Nephron (organoid): ENCODE measurements at regions not wholly inside any gene's neighbourhood (a gene's known extent, or its start where the extent isn't known, plus 50 kb on each side); places are given as distances from the start of the nearest gene placed in this dataset.

Experiments used
- H3K27ac Mint-ChIP-seq, 3 experiments: 2 replicates each; pipeline ENCODE4 v1.8.0; 2020; ENCODE audit warnings: mixed read lengths in 3 of 3, mild to moderate bottlenecking in 2 of 3, moderate library complexity in 1 of 3
- H3K27me3 Mint-ChIP-seq: 2 replicates; pipeline ENCODE4 v1.8.0; 2021; ENCODE audit warnings: low read depth, mild to moderate bottlenecking, moderate library complexity, mixed read lengths
- H3K36me3 Mint-ChIP-seq: 2 replicates; pipeline ENCODE4 v1.8.0; 2020; ENCODE audit warnings: low read depth, mixed read lengths
- H3K4me1 Mint-ChIP-seq: 2 replicates; pipeline ENCODE4 v1.8.0; 2020; ENCODE audit warnings: mixed read lengths
- H3K4me3 Mint-ChIP-seq, 3 experiments: 2 replicates each; pipeline ENCODE4 v1.8.0; 2020; ENCODE audit warnings: mild to moderate bottlenecking in 3 of 3, mixed read lengths in 3 of 3, moderate library complexity in 2 of 3
- H3K9me3 Mint-ChIP-seq: 2 replicates; pipeline ENCODE4 v1.8.0; 2020; ENCODE audit warnings: mixed read lengths
- TF ChIP-seq, protein P1 (sequence below), 3 experiments: fragments of 200-600 bp; sonication (generic); IDR thresholded peaks; one replicate each; pipeline ENCODE4 v1.5.0; 2021; ENCODE audit warnings: antibody characterized with exemption in 3 of 3; ENCODE audit not compliant: unreplicated experiment in 3 of 3

DNA sequence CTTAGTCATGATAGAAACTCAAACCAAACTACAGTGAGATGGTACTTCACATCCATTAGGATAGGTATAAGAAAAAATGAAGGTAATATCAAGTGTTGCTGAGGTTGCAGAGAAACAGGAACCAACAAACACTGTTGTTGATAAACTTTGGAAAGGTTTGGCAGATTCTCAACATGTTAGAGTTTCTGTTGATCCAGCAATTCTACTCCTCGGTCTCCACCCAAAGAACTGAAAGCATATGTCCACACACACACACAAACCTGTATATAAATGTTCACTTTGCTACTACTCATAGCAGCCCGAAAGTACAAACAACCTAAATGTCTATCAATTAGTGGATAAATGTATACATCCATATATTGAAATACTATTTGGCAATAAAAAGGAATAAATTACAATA is 128.3 kb upstream of the CARMIL1 start:
- peaks cover 7% of the 10 kb centered on the region for H3K9me3 Mint-ChIP-seq
- H3K27me3 Mint-ChIP-seq = no peaks in the 10 kb centered on the region
- no peaks in the 10 kb centered on the region for H3K4me1 Mint-ChIP-seq
- TF ChIP-seq, protein P1, sequence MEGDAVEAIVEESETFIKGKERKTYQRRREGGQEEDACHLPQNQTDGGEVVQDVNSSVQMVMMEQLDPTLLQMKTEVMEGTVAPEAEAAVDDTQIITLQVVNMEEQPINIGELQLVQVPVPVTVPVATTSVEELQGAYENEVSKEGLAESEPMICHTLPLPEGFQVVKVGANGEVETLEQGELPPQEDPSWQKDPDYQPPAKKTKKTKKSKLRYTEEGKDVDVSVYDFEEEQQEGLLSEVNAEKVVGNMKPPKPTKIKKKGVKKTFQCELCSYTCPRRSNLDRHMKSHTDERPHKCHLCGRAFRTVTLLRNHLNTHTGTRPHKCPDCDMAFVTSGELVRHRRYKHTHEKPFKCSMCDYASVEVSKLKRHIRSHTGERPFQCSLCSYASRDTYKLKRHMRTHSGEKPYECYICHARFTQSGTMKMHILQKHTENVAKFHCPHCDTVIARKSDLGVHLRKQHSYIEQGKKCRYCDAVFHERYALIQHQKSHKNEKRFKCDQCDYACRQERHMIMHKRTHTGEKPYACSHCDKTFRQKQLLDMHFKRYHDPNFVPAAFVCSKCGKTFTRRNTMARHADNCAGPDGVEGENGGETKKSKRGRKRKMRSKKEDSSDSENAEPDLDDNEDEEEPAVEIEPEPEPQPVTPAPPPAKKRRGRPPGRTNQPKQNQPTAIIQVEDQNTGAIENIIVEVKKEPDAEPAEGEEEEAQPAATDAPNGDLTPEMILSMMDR (IDR thresholded peaks at IDR 0.05; ENCODE audit: unreplicated experiment in 3 of 3) = no peak
- no peak overlapping the region for H3K27ac Mint-ChIP-seq
- H3K4me3 Mint-ChIP-seq = no peak overlapping the region
- no peaks in the 10 kb centered on the region for H3K36me3 Mint-ChIP-seq

DNA sequence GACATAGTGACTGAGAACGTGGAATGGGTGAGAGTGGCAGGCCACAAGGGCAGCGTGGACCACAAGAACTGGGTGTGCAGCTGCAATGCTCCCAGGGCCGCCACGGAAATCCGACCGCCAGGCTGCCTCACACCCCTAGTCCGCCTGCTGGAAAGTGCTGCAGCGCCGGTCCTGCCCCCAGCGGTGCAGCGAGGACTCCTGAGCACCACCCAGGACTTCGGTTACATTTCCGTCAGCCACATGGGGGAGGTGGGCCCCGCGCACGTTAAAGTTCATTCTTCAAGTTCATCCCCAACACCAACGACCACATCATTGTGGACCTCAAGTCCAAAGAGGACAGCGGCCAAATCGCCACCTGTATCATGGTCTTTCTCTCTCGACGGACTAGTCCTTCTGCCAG is 126.1 kb upstream of the CARMIL1 start:
- no peak overlapping the region for H3K27ac Mint-ChIP-seq

DNA sequence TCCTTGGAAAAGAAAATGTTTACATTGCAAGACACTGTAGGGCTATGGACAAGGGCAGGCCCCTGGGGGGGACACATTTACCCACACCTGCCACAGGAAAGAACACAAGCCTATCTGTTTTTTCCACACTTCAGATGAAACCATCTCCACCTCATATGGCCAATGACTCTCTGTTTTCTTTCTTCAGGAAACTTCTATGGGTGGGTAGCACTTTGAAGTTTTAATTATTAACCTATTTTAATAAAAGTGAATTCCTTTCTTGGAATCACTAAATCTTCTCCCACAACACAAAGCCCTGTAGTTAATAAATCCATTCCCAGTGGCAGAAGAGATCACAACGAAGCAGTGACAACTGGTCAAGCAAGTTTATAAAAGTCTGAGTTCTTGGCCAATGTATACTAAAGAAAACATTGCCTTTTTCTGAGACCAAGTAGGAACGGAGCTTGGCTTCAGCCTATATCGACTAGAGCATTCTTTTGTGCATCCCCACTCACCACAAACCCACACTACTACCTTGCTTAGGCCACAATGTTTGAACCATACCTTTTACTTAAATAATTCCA is 125.1 kb upstream of the CARMIL1 start:
- Mint-ChIP-seq H3K27ac (peak overlapping the region; percentile 86 to 91 (median 89)), H3K36me3 (no peaks in the 10 kb centered on the region), H3K27me3 (no peaks in the 10 kb centered on the region), H3K4me1 (no peaks in the 10 kb centered on the region), H3K9me3 (peaks cover 28% of the 10 kb centered on the region), H3K4me3 (no peak overlapping the region)
- TF ChIP-seq, protein P1 (IDR thresholded peaks at IDR 0.05; ENCODE audit: unreplicated experiment in 3 of 3) = no peak

More for the DNA sequence above, 126.1 kb upstream of the CARMIL1 start:
- Mint-ChIP-seq H3K9me3 (peaks cover 26% of the 10 kb centered on the region), H3K4me3 (no peak overlapping the region), H3K36me3 (no peaks in the 10 kb centered on the region), H3K4me1 (no peaks in the 10 kb centered on the region), H3K27me3 (no peaks in the 10 kb centered on the region)
- TF ChIP-seq, protein P1 (IDR thresholded peaks at IDR 0.05; ENCODE audit: unreplicated experiment in 3 of 3) = no peak

DNA sequence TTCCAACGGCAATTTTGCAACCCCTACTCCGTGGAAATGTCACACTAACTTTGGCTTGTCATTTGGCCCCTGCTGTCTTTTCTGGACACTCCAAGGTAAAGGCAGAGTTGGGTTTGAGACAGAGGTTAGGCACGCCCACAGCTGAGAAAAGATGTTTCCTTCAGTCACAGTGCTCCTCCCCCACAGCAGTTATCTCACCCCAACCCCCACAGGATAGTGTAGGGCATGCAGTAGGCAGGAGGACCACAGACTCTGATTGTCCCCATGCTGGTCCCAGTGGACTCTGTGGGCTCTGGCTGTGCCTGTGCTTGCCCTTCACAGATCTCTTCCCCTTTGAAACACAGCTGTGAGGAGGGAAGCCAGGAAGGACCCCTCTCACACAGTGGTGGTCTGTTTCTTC is 124.0 kb upstream of the CARMIL1 start:
- no peak overlapping the region for H3K4me3 Mint-ChIP-seq
- no peaks in the 10 kb centered on the region for H3K36me3 Mint-ChIP-seq

DNA sequence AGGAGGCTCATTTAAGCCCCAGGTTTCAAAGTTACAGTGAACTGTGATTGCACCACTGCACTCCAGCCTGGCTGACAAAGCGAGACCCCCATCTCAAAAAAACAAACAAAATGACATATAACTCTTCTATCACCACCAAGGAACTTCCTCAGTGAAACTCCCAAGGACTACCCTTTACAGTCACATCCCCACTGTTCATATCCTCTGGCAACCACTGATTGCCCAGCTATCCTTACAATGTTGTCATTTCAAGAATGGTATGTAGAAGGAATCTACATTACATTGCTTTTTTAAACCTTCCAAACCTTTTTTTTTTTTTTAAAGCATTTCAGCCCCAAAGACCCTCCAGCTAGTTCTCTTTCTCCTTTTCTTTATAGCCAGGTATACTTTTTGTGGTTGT is 123.1 kb upstream of the CARMIL1 start:
- peaks cover 38% of the 10 kb centered on the region for H3K9me3 Mint-ChIP-seq
- no peaks in the 10 kb centered on the region for H3K36me3 Mint-ChIP-seq
- H3K4me3 Mint-ChIP-seq = no peak overlapping the region
- H3K4me1 Mint-ChIP-seq = no peaks in the 10 kb centered on the region
- TF ChIP-seq, protein P1 (IDR thresholded peaks at IDR 0.05; ENCODE audit: unreplicated experiment in 3 of 3) = no peak
- H3K27ac Mint-ChIP-seq = peak overlapping the region in 2 of 3 experiments; percentile 7 to 28
- no peaks in the 10 kb centered on the region for H3K27me3 Mint-ChIP-seq

More for the DNA sequence above, 124.0 kb upstream of the CARMIL1 start:
- Mint-ChIP-seq H3K27ac (peak overlapping the region in 2 of 3 experiments; percentile 21 to 91), H3K4me1 (no peaks in the 10 kb centered on the region), H3K9me3 (peaks cover 34% of the 10 kb centered on the region), H3K27me3 (no peaks in the 10 kb centered on the region)
- TF ChIP-seq, protein P1 (IDR thresholded peaks at IDR 0.05; ENCODE audit: unreplicated experiment in 3 of 3) = no peak

DNA sequence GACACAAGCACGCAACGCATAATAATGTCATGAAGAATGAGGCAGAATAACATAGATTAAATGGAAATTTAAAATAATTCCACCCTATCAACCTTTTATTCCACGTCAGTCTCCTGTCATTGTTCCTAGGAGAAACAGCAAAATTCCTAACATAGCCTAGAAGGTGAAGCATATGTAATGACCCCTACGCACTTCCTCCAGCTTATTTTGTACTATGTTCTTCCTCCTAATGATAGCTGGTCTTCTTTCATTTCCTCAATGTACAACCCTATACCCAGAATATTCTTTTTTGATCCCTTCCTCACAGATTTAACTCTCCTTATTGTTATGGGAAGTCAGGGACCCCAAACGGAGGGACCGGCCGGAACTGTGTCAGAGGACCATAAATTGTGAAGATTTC is 122.0 kb upstream of the CARMIL1 start:
- TF ChIP-seq, protein P1 (IDR thresholded peaks at IDR 0.05; ENCODE audit: unreplicated experiment in 3 of 3) = no peak
- Mint-ChIP-seq H3K27me3 (no peaks in the 10 kb centered on the region), H3K4me1 (no peaks in the 10 kb centered on the region), H3K27ac (no peak overlapping the region), H3K36me3 (no peaks in the 10 kb centered on the region), H3K9me3 (peaks cover 39% of the 10 kb centered on the region), H3K4me3 (no peak overlapping the region)
